ENCODE measurements at regions not wholly inside any gene's neighbourhood (a gene's known extent, or its start where the extent isn't known, plus 50 kb on each side); places are given as distances from the start of the nearest gene placed in this dataset.

DNA sequence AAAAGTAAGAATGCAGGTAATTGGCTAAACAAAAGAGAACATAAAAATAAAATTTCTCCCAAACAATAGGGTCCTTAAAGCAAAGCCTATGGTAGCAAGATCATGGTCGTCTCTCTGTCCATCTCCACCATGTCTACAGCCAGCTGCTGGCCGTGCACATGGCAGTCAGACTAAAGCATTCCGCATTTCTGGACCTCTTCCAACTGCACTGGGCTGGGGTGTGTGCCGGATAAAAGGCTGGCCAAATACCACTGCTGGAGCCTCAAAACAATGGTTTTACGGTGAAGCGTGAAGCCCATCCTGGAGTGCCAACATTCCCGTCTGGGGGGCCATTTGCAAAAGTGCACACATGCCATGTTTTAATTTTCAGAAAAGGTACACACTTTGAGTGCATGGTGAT, 74.8 kb upstream of the PIEZO2 start:
- TF ChIP-seq CTCF (IDR thresholded peaks at IDR 0.05) (no peak), ZFX (IDR thresholded peaks at IDR 0.05; ENCODE audit: borderline replicate concordance) (no peak)
- no peak overlapping the region for H3K27ac ChIP-seq

- no peak for TF ChIP-seq ZFX (IDR thresholded peaks at IDR 0.05; ENCODE audit: borderline replicate concordance)
- no peak for TF ChIP-seq CTCF (IDR thresholded peaks at IDR 0.05)
- no peak overlapping the region for H3K27ac ChIP-seq
These were observed 70.2 kb upstream of the PIEZO2 start for GRCh38 chr18:11219571-11219970.

DNA sequence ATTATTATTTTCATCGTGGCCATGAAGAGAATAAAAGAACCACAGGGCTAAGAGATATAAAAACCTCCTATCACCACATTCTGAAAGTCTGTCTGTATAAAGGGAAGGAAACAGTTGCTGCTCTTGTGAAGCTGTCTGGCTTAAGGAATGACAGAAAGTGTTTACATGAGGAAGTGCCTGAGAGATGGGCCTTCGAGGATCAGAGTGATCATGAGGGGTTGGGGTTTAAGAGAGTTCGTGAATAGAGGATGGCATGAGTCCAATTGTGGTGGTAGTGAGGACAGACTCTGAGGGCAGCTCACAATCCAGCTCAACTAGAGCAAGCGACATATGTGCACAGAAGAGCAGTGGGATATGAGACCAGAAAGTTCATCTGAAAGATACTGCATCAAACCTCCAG, 65.8 kb upstream of the PIEZO2 start:
- TF ChIP-seq CTCF (IDR thresholded peaks at IDR 0.05) (no peak), ZFX (IDR thresholded peaks at IDR 0.05; ENCODE audit: borderline replicate concordance) (no peak)
- no peak overlapping the region for H3K27ac ChIP-seq

GRCh38 chr18:11204020-11204419, 54.7 kb upstream of the PIEZO2 start:
- H3K27ac ChIP-seq = no peak overlapping the region
- no peak for TF ChIP-seq CTCF (IDR thresholded peaks at IDR 0.05)
- no peak for TF ChIP-seq ZFX (IDR thresholded peaks at IDR 0.05; ENCODE audit: borderline replicate concordance)

- TF ChIP-seq ZFX (IDR thresholded peaks at IDR 0.05; ENCODE audit: borderline replicate concordance) = no peak
- TF ChIP-seq CTCF (IDR thresholded peaks at IDR 0.05) = no peak
- no peak overlapping the region for H3K27ac ChIP-seq
These were observed 50.1 kb upstream of the PIEZO2 start for GRCh38 chr18:11199477-11199876.

All from 22Rv1 (cell line).